Fibroblast of skin of abdomen (primary cell): ENCODE measurements at regions not wholly inside any gene's neighbourhood (a gene's known extent, or its start where the extent isn't known, plus 50 kb on each side); places are given as distances from the start of the nearest gene placed in this dataset.
"Not testable (repeated sequence)": the region's sequence is repeated elsewhere in the genome, so short reads cannot be mapped to it uniquely, and the experiment has no call there.

Experiments
- DNase-seq: peaks from one replicate; pipeline ENCODE4 v3.0.0-alpha.2; 2013

- not testable (repeated sequence) for DNase-seq
These were observed 50.4 kb upstream of the TTC34 start for GRCh38 chr1:2851918-2852317.

GRCh38 chr1:2853711-2854110 is 52.2 kb upstream of the TTC34 start:
- DNase-seq, result no peak

GRCh38 chr1:2854151-2854550 is 52.7 kb upstream of the TTC34 start:
- no peak for DNase-seq

- no peak for DNase-seq
These were observed 53.1 kb upstream of the TTC34 start for GRCh38 chr1:2854611-2855010.

- no peak for DNase-seq
These were observed 53.9 kb upstream of the TTC34 start for GRCh38 chr1:2855206-2856065.

GRCh38 chr1:2856066-2856390 is 54.5 kb upstream of the TTC34 start:
- DNase-seq, result no peak

GRCh38 chr1:2856676-2857375 is 55.3 kb upstream of the TTC34 start:
- DNase-seq, result no peak

- DNase-seq, result no peak
These were observed 56.0 kb upstream of the TTC34 start for GRCh38 chr1:2857521-2857920.

GRCh38 chr1:2858676-2859075 is 57.2 kb upstream of the TTC34 start:
- no peak for DNase-seq

GRCh38 chr1:2859219-2859880 is 57.9 kb upstream of the TTC34 start:
- DNase-seq, result no peak

- DNase-seq, result no peak
These were observed 58.5 kb upstream of the TTC34 start for GRCh38 chr1:2859881-2860430.

GRCh38 chr1:2860476-2861142 is 59.1 kb upstream of the TTC34 start:
- no peak for DNase-seq

- no peak for DNase-seq
These were observed 59.9 kb upstream of the TTC34 start for GRCh38 chr1:2861143-2861987.

GRCh38 chr1:2861988-2862813 is 60.7 kb upstream of the TTC34 start:
- DNase-seq, result no peak

- no peak for DNase-seq
These were observed 61.5 kb upstream of the TTC34 start for GRCh38 chr1:2862814-2863647.

GRCh38 chr1:2863648-2863963 is 62.1 kb upstream of the TTC34 start:
- DNase-seq, result no peak

- no peak for DNase-seq
These were observed 62.9 kb upstream of the TTC34 start for GRCh38 chr1:2864203-2864905.

GRCh38 chr1:2865000-2865399 is 63.5 kb upstream of the TTC34 start:
- no peak for DNase-seq
